Embryonic facial prominence (tissue), 1 donor: ENCODE measurements at regions not wholly inside any gene's neighbourhood (a gene's known extent, or its start where the extent isn't known, plus 50 kb on each side); places are given as distances from the start of the nearest gene placed in this dataset.

Source experiments
- DNase-seq: peaks from one replicate; pipeline ENCODE4 v3.0.0-alpha.2; 2016; ENCODE audit errors: extremely low spot score

DNA sequence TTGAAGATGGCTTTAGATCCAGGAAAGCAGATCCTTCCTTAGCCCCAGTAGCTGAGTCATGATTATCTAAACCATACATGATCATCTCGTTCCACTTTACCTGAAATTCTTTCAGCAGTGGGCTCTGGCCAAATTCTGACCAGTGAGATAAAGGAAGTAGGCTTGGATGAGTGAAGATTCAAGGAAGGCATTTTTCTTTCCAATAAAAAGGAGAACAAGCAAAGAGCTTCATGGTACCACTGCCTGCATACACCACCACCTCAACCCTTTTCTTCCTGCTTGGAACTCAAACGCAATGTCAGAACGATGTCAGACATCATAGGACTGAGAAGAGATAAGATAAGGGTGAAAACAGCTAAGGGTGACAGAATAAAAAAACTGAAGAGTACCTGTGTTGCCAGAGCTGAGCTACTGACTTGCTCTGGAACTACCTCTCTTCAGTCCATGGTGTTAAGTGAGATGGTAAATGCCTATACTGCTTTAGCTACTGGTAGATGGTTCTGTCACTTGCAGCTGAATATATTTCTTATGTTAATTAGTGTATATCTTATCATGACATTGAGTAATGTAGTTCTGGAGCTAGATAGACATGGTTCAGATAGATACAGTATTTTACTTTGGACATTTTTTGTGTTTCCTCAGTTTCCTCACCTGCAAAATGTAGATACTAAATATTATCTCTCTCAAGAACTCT lies 58.7 kb upstream of the ACVR1 start:
- DNase-seq = no peak

DNA sequence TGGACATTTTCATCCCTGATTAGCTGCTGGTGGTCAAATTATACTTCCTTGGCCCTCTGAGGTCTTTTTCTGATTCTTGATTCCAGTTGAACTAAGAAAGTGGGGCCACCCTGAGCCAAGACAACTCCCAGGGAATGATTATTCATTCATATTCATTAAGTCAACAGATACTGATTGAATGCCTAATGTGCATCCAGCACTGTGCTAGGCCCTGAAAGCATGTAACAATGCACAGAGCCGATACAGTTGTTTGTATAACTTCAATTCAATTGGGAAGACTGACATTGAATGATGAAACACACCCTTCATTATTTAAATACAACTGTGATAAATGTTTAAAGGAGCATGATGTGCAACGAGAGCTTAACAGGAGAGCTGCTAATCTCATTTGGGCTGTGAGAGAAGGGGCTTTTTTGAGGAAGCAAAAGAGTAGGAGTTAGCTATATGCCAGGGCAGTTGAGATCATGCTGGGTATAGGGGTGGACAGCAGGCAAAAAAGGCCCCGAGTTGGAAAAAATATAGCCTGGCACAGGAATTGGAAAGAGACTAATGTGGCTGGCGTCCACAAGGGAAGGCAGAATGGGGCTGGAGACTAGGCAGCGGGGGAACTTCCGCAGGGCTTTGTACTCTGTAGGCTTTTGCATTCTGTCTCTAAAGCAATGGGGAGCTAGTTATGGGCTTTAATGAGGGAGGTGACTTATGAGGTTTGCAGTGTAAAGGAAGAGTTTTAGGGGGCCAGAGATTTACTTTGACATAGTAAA lies 57.2 kb upstream of the ACVR1 start:
- no peak for DNase-seq

DNA sequence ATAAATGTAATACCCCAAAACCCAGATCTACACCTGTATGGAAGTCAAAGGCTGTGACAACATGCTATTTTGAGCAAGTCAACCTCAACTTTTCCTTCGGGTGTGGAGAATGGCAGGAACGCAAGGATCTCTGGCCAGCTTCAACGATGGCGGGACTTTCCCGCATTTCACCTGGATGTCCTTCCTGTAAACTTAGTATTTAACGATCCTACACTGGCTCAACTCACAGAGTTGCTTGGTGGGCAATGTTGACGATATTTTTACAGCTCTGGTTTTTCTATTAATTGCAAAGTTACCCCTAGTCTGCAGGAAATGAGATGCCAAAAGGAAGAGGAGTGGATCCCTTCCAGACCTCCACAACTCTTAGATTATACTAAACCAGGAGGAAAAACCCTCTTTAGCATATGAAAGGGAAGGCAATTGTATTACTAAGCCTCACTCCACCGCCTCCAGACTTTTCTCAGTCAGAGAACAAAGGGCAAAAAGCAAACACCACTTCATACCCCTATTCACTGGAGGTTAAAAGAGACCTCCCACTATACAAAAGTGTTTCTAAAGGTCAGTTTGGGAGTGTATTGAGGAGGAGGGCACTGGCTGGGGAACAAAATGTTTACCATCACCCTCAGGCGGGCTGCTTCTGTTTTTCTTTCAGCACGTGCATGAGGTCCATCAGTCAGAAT lies 56.5 kb upstream of the ACVR1 start:
- no peak for DNase-seq

DNA sequence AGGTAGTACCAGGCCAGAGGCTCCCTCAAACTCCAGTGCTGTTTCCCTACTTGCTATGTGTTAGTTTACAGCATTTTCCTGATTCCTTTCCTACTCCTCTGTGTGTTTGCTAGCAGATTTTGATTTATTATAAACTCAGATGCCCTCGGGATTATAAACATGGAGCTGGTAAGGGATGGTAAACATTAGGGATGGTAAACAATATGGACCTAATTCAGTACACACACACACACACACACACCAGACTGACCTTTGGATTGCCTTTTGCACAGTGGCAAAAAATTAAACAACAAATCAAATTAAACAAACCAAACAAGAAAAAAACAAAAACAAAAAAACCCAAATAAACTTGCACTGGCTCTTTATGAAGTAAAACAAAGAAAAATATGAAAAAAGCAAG lies 55.4 kb upstream of the ACVR1 start:
- no peak for DNase-seq

DNA sequence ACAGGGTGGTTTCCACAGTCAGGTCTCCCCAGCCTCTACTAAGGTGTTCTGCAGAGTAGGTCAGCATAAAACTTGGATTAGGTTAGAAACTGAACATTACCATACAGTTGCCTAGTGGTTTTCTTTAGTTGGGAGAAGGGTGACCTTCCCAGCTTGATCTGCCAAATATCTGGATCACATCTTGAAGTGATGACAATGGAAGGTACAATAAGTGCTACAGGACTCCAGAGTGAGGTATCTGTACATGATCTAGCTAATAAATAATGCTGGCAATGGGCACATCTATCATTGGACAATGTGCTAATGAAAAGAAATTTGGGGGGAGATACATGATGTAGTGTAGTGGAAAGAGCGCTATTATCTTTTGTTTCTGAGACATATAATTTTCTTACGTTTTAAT lies 54.6 kb upstream of the ACVR1 start:
- DNase-seq = no peak

DNA sequence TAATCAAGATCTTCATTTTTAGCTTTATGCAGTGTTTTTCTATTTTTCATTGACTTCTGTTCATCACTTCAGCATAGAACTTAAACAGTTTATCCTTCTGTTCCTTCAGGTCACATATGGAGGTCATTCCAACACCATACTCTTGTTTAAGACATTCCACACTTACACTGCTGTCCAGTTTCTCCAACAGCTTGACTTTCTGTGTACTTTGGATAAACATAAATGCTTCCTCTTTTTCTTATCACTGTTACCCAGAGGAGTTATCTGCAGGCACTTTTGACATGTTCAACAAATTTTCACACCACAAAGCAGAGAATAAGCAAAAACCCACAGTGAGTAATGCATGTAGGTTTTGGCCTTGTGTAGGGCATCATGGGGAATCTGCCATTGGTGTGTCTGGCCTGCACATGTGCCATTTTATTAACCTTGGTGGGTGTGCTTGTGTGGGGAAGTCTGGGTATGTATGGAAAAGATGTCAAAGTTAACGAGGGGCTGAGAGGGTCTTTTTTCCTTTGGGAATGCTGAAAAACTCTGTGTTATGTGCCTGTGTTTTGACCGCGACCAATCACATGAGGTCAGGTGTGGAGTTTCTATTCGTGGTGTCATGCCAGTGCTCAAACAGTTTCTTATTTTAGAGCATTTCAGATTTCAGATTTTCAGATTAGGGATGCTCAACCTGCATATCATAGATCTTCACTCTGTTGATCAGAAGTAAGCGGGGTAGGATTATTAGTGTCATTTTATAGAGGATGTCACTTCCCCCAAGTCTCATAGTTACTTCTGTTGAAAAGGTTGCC lies 53.9 kb upstream of the ACVR1 start:
- DNase-seq = no peak

DNA sequence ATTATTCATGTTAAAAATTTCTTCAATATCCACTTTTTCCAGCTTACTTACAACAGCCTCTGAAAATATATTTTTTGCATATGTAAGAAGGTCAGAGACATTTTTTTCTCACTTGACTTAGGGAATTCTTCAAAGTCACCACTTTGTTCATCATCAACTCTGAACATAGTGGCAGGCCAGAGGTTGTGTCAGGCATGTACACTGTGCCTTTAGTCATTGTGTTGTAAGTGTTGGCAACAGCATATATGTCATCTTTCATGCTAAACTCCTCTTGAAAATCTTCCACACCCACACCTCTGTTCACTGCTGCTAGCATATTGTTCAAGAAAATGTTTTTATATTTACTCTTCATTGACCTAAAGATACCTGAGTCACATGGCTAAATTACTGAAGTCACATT lies 52.2 kb upstream of the ACVR1 start:
- DNase-seq = no peak

DNA sequence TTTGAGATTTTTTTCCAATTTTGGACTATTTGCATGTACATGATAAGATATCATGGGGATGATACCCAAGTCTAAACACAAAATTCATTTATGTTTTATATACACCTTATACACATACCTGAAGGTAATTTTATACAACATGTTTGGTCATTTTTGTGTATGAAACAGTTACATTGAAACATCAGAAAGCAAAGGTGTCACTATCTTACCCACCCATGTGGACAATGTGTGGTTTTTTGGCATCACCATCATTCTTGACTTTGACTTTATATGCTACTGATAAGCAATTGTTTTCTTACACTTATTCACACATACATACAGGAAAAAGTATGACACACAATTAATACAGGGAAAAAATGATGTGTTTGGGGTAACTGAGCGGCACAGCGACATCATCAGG lies 51.0 kb upstream of the ACVR1 start:
- no peak for DNase-seq
